MM.1S (cell line): ENCODE measurements at regions not wholly inside any gene's neighbourhood (a gene's known extent, or its start where the extent isn't known, plus 50 kb on each side); places are given as distances from the start of the nearest gene placed in this dataset.

Experiments used
- EZH2 ChIP-seq: fragments of 300-600 bp; sonication (generic); optimal IDR thresholded peaks from 2 replicates; pipeline ENCODE3; 2017; ENCODE audit warnings: low read depth, mild to moderate bottlenecking, antibody characterized with exemption, low read length, mixed read lengths
- EZH2phosphoT487 ChIP-seq: fragments of 300-600 bp; sonication (generic); IDR thresholded peaks from 2 replicates; pipeline ENCODE4 v1.6.1; 2018; ENCODE audit warnings: antibody characterized with exemption, low read length
- TF ChIP-seq, protein P1 (sequence below): fragments of 300-600 bp; sonication (generic); IDR thresholded peaks from 2 replicates; pipeline ENCODE4 v1.5.1; 2016; ENCODE audit warnings: antibody characterized with exemption, low read length, mixed read lengths

DNA sequence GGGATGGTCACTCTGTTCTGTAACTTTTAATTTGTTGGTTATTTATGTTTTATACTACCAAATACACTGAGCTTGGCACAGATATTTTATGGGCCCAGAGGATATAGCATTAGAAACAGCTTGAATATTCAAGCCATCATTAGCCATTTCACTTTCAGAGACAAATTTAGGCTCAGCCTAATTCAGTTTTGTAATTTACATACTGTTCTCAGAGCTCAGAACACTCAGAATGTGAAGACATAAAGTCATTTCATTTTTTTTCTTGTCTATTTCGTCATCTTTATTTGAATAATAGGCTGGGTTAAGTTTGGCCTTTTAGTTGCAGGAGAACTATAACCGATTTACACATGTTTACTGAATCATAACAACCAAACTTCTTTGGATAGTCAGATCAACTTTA is 361.7 kb downstream of the SNAPC1 start:
- TF ChIP-seq, protein P1, sequence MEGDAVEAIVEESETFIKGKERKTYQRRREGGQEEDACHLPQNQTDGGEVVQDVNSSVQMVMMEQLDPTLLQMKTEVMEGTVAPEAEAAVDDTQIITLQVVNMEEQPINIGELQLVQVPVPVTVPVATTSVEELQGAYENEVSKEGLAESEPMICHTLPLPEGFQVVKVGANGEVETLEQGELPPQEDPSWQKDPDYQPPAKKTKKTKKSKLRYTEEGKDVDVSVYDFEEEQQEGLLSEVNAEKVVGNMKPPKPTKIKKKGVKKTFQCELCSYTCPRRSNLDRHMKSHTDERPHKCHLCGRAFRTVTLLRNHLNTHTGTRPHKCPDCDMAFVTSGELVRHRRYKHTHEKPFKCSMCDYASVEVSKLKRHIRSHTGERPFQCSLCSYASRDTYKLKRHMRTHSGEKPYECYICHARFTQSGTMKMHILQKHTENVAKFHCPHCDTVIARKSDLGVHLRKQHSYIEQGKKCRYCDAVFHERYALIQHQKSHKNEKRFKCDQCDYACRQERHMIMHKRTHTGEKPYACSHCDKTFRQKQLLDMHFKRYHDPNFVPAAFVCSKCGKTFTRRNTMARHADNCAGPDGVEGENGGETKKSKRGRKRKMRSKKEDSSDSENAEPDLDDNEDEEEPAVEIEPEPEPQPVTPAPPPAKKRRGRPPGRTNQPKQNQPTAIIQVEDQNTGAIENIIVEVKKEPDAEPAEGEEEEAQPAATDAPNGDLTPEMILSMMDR, result no peak
- no peak for TF ChIP-seq EZH2
- no peak for TF ChIP-seq EZH2phosphoT487
